ENCODE measurements at regions not wholly inside any gene's neighbourhood (a gene's known extent, or its start where the extent isn't known, plus 50 kb on each side); places are given as distances from the start of the nearest gene placed in this dataset.
"Not testable (repeated sequence)": the region's sequence is repeated elsewhere in the genome, so short reads cannot be mapped to it uniquely, and the experiment has no call there.

- no peaks in the 10 kb centered on the region for H3K27me3 ChIP-seq (ENCODE audit: control insufficient read depth, insufficient read depth, low read length)
- H3K36me3 ChIP-seq (ENCODE audit: control insufficient read depth, insufficient read depth, low read length) = no peaks in the 10 kb centered on the region
- no peaks in the 10 kb centered on the region for H3K4me1 ChIP-seq (ENCODE audit: control insufficient read depth, insufficient read depth, low read length)
- no CpG with 5 or more reads among the region's 3 CpGs for WGBS (ENCODE audit: insufficient coverage, insufficient read length)
- no peak overlapping the region for H3K27ac ChIP-seq (ENCODE audit: low read length)
- H3K4me3 ChIP-seq (ENCODE audit: low read length) = no peak overlapping the region
- no peak for DNase-seq (ENCODE audit: low read depth, low spot score)
- no peaks in the 10 kb centered on the region for H3K9me3 ChIP-seq (ENCODE audit: control insufficient read depth, insufficient read depth, low read length)
These were observed 124.2 kb downstream of the ATP6V1G3 start for GRCh38 chr1:198416296-198416695.

DNA sequence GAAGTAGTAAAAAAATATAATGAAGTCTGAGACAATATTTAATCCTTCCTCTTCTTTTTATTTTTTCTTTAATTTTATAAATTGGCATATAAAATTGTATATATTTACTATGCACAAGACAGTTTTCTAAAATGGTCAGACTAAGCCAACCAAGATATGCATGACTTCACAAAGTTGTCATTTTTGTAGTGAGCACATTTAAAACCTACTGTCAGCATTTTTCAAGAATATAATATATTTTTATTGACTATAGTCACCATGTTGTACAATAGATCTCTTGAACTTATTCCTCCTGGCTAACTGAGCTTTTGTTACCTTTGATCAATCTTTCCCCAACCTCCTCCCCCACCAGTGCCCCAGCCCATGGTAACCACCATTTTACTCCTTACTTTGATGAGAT, 129.2 kb downstream of the ATP6V1G3 start:
- no peak overlapping the region for H3K27ac ChIP-seq (ENCODE audit: low read length)
- no peaks in the 10 kb centered on the region; the same call in 1 of the 2 replicates for H3K4me1 ChIP-seq (ENCODE audit: control insufficient read depth, insufficient read depth, low read length)
- no peak for DNase-seq (ENCODE audit: low read depth, low spot score)
- H3K27me3 ChIP-seq (ENCODE audit: control insufficient read depth, insufficient read depth, low read length) = no peaks in the 10 kb centered on the region
- no peak overlapping the region for H3K4me3 ChIP-seq (ENCODE audit: low read length)
- H3K36me3 ChIP-seq (ENCODE audit: control insufficient read depth, insufficient read depth, low read length) = no peaks in the 10 kb centered on the region
- H3K9me3 ChIP-seq (ENCODE audit: control insufficient read depth, insufficient read depth, low read length) = no peaks in the 10 kb centered on the region

- H3K36me3 ChIP-seq (ENCODE audit: control insufficient read depth, insufficient read depth, low read length) = no peaks in the 10 kb centered on the region
- no peaks in the 10 kb centered on the region for H3K9me3 ChIP-seq (ENCODE audit: control insufficient read depth, insufficient read depth, low read length)
- H3K27me3 ChIP-seq (ENCODE audit: control insufficient read depth, insufficient read depth, low read length) = no peaks in the 10 kb centered on the region
- WGBS (ENCODE audit: insufficient coverage, insufficient read length) = no CpG with 5 or more reads among the region's 2 CpGs
- H3K4me3 ChIP-seq (ENCODE audit: low read length) = no peak overlapping the region
- H3K4me1 ChIP-seq (ENCODE audit: control insufficient read depth, insufficient read depth, low read length) = no peaks in the 10 kb centered on the region; the same call in 1 of the 2 replicates
- DNase-seq (ENCODE audit: low read depth, low spot score) = no peak
- no peak overlapping the region for H3K27ac ChIP-seq (ENCODE audit: low read length)
These were observed 131.8 kb downstream of the ATP6V1G3 start for GRCh38 chr1:198408716-198409115.

DNA sequence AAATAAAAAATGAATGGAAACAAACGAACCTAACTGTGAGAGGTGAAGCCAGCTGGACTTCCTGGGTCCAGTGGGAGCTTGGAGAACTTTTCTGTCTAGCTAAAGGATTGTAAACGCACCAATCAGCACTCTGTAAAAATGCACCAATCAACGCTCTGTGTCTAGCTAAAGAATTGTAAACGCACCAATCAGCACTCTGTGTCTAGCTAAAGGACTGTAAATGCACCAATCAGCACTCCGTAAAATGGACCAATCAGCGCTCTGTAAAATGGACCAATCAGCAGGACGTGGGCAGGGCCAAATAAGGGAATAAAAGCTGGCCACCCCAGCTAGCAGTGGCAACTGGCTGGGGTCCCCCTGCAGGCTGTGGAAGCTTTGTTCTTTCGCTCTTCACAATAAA, 135.8 kb downstream of the ATP6V1G3 start:
- H3K9me3 ChIP-seq (ENCODE audit: control insufficient read depth, insufficient read depth, low read length); H3K4me3 ChIP-seq (ENCODE audit: low read length); H3K27ac ChIP-seq (ENCODE audit: low read length); H3K4me1 ChIP-seq (ENCODE audit: control insufficient read depth, insufficient read depth, low read length); H3K27me3 ChIP-seq (ENCODE audit: control insufficient read depth, insufficient read depth, low read length); DNase-seq (ENCODE audit: low read depth, low spot score); H3K36me3 ChIP-seq (ENCODE audit: control insufficient read depth, insufficient read depth, low read length): not testable (repeated sequence)
- no CpG with 5 or more reads among the region's 8 CpGs for WGBS (ENCODE audit: insufficient coverage, insufficient read length)

DNA sequence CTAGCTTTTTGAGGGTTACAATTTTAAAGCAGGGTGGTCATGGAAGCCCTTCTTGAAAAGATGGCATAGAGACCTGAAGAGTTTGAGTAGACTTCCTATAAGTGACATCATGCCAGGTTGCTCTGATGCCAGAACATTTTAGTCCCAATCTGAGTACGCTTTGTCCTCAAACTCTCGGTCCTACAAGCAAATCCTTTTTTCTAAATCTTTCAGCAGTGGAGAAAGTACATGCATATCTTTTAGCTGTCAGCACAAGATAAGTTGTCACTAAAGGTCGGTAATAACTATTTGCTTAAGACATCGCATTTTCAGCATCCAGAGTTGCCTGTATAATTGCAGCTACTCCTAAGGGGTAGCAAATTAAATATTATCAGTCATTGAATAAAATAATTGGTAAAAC, 140.4 kb downstream of the ATP6V1G3 start:
- H3K27me3 ChIP-seq (ENCODE audit: control insufficient read depth, insufficient read depth, low read length) = no peaks in the 10 kb centered on the region
- no peak for DNase-seq (ENCODE audit: low read depth, low spot score)
- WGBS (ENCODE audit: insufficient coverage, insufficient read length) = no CpG with 5 or more reads among the region's 4 CpGs
- H3K4me1 ChIP-seq (ENCODE audit: control insufficient read depth, insufficient read depth, low read length) = no peaks in the 10 kb centered on the region
- no peaks in the 10 kb centered on the region for H3K36me3 ChIP-seq (ENCODE audit: control insufficient read depth, insufficient read depth, low read length)
- no peak overlapping the region for H3K27ac ChIP-seq (ENCODE audit: low read length)
- no peaks in the 10 kb centered on the region for H3K9me3 ChIP-seq (ENCODE audit: control insufficient read depth, insufficient read depth, low read length)
- H3K4me3 ChIP-seq (ENCODE audit: low read length) = no peak overlapping the region

DNA sequence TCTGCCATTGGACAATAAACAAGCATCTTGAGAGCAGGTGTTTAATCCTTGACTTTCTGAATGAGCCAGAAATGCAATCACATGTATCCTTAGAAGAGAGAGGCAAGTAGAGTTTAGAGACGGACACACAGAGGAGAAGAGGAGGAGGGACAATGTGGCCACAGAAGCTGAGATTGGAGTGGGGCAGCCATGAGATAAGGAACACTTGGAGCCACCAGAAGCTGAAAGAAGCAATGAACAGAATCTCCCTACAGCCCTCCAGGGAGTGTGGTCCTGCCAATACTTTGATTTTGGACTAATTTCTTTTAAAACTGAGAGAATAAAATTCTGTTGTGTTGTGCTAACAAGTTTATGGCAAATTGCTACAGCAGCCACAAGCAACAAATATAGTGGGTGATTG, 141.0 kb downstream of the ATP6V1G3 start:
- Histone ChIP-seq H3K27ac (ENCODE audit: low read length) (no peak overlapping the region), H3K27me3 (ENCODE audit: control insufficient read depth, insufficient read depth, low read length) (no peaks in the 10 kb centered on the region), H3K4me3 (ENCODE audit: low read length) (no peak overlapping the region), H3K9me3 (ENCODE audit: control insufficient read depth, insufficient read depth, low read length) (no peaks in the 10 kb centered on the region), H3K36me3 (ENCODE audit: control insufficient read depth, insufficient read depth, low read length) (no peaks in the 10 kb centered on the region), H3K4me1 (ENCODE audit: control insufficient read depth, insufficient read depth, low read length) (no peaks in the 10 kb centered on the region)
- DNase-seq (ENCODE audit: low read depth, low spot score) = no peak
- WGBS (ENCODE audit: insufficient coverage, insufficient read length) = no CpG with 5 or more reads among the region's 1 CpG

GRCh38 chr1:198397208-198397808, 143.2 kb downstream of the ATP6V1G3 start:
- WGBS (ENCODE audit: insufficient coverage, insufficient read length) = no CpG with 5 or more reads among the region's 2 CpGs
- Histone ChIP-seq H3K36me3 (ENCODE audit: control insufficient read depth, insufficient read depth, low read length) (no peaks in the 10 kb centered on the region), H3K27me3 (ENCODE audit: control insufficient read depth, insufficient read depth, low read length) (no peaks in the 10 kb centered on the region), H3K27ac (ENCODE audit: low read length) (no peak overlapping the region), H3K9me3 (ENCODE audit: control insufficient read depth, insufficient read depth, low read length) (no peaks in the 10 kb centered on the region), H3K4me3 (ENCODE audit: low read length) (no peak overlapping the region), H3K4me1 (ENCODE audit: control insufficient read depth, insufficient read depth, low read length) (no peaks in the 10 kb centered on the region)
- no peak for DNase-seq (ENCODE audit: low read depth, low spot score)

- no peak for DNase-seq (ENCODE audit: low read depth, low spot score)
- Histone ChIP-seq H3K9me3 (ENCODE audit: control insufficient read depth, insufficient read depth, low read length) (no peaks in the 10 kb centered on the region), H3K4me1 (ENCODE audit: control insufficient read depth, insufficient read depth, low read length) (no peaks in the 10 kb centered on the region), H3K27ac (ENCODE audit: low read length) (no peak overlapping the region), H3K36me3 (ENCODE audit: control insufficient read depth, insufficient read depth, low read length) (no peaks in the 10 kb centered on the region), H3K27me3 (ENCODE audit: control insufficient read depth, insufficient read depth, low read length) (no peaks in the 10 kb centered on the region), H3K4me3 (ENCODE audit: low read length) (no peak overlapping the region)
- no CpG with 5 or more reads among the region's 10 CpGs for WGBS (ENCODE audit: insufficient coverage, insufficient read length)
These were observed 149.0 kb downstream of the ATP6V1G3 start for GRCh38 chr1:198391393-198392020.

DNA sequence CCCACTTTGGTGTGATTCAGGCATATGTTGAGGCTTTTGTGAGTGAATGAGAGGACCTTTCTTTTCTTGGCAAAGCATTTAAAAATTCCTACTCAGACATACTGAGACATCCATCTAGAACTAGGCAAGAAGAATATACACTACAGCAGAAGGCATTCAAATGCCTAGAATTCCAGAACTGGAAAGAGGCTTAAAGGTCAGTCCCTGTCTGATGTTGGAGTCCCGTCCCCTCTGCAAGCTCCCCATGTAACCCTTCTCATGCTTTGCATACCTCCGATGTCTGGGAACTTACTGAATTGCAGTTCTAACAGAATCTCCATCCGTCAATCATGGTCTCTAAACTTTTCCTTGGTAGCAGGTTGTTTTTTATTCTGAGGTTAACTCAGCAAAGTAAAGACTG, 152.9 kb downstream of the ATP6V1G3 start:
- Histone ChIP-seq H3K4me3 (ENCODE audit: low read length) (no peak overlapping the region), H3K27ac (ENCODE audit: low read length) (no peak overlapping the region), H3K36me3 (ENCODE audit: control insufficient read depth, insufficient read depth, low read length) (no peaks in the 10 kb centered on the region), H3K27me3 (ENCODE audit: control insufficient read depth, insufficient read depth, low read length) (no peaks in the 10 kb centered on the region), H3K4me1 (ENCODE audit: control insufficient read depth, insufficient read depth, low read length) (no peaks in the 10 kb centered on the region), H3K9me3 (ENCODE audit: control insufficient read depth, insufficient read depth, low read length) (no peaks in the 10 kb centered on the region)
- WGBS (ENCODE audit: insufficient coverage, insufficient read length) = no CpG with 5 or more reads among the region's 3 CpGs
- DNase-seq (ENCODE audit: low read depth, low spot score) = no peak

DNA sequence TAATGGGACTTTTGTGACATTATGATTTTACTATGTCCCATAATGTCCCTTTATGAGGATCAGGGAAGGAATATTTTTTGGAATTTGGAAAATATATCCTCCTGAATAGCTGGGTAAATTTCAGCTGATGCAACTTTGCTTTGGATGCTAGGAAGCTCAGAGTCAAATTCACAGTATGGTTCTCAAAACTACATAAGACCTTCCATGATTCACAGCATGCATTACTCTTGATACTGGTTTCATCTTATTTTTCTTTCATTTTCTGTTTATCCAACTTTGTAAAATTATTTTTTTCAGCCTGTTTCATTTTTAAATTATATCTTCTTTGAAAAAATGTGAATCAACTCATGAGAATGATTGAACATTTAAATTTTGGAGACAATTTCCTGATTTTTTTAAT, 160.2 kb downstream of the ATP6V1G3 start:
- no peaks in the 10 kb centered on the region for H3K36me3 ChIP-seq (ENCODE audit: control insufficient read depth, insufficient read depth, low read length)
- H3K27ac ChIP-seq (ENCODE audit: low read length) = no peak overlapping the region
- no peaks in the 10 kb centered on the region for H3K4me1 ChIP-seq (ENCODE audit: control insufficient read depth, insufficient read depth, low read length)
- H3K27me3 ChIP-seq (ENCODE audit: control insufficient read depth, insufficient read depth, low read length) = no peaks in the 10 kb centered on the region
- no peak for DNase-seq (ENCODE audit: low read depth, low spot score)
- H3K4me3 ChIP-seq (ENCODE audit: low read length) = no peak overlapping the region
- no peaks in the 10 kb centered on the region for H3K9me3 ChIP-seq (ENCODE audit: control insufficient read depth, insufficient read depth, low read length)

DNA sequence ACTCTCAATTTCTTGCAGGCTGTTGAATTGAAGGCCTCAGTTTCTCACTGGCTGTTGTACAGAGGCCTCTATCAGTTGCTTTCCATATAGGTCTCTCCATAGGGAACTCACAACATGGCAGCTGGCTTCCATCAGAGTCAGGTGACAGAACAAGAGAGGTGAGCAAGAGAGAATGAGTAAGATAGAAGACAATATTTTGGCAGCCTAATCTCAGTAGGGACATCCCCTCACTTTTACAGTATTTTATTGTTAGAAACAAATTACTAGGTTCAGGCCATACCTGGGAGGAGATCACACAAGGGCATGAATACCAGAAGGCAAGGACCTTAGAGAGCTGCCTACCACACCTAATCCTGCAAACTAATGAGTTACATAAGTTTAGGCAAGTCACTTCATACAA, 162.8 kb downstream of the ATP6V1G3 start:
- no peak overlapping the region for H3K27ac ChIP-seq (ENCODE audit: low read length)
- no peaks in the 10 kb centered on the region for H3K9me3 ChIP-seq (ENCODE audit: control insufficient read depth, insufficient read depth, low read length)
- no peak for DNase-seq (ENCODE audit: low read depth, low spot score)
- H3K27me3 ChIP-seq (ENCODE audit: control insufficient read depth, insufficient read depth, low read length) = no peaks in the 10 kb centered on the region
- H3K4me1 ChIP-seq (ENCODE audit: control insufficient read depth, insufficient read depth, low read length) = no peaks in the 10 kb centered on the region
- H3K4me3 ChIP-seq (ENCODE audit: low read length) = no peak overlapping the region
- no peaks in the 10 kb centered on the region for H3K36me3 ChIP-seq (ENCODE audit: control insufficient read depth, insufficient read depth, low read length)
